Aorta (tissue), 5 donors: ENCODE measurements at regions not wholly inside any gene's neighbourhood (a gene's known extent, or its start where the extent isn't known, plus 50 kb on each side); places are given as distances from the start of the nearest gene placed in this dataset.

Experiments
- ATAC-seq: fragments of 200-7000 bp; cut with Tn5 transposase; one replicate; pipeline ENCODE4 v1.9.1; 2022; ENCODE audit warnings: moderate library complexity; ENCODE audit not compliant: low FRiP score
- DNase-seq, 2 donors: peaks; one replicate each; pipeline ENCODE4 v3.0.0-alpha.2; 2020
- H3K27ac ChIP-seq, 2 donors: one replicate each; pipeline ENCODE4 v1.5.1; 2013; ENCODE audit warnings: low read length in 2 of 2, mild to moderate bottlenecking in 2 of 2, moderate library complexity in 2 of 2, control low read depth in 1 of 2, inconsistent platforms in 1 of 2, low read depth in 1 of 2
- H3K27me3 ChIP-seq, 2 donors: one replicate each; pipeline ENCODE4 v1.6.1; 2013; ENCODE audit warnings: control low read depth in 1 of 2, low read length in 1 of 2, mild to moderate bottlenecking in 1 of 2, moderate library complexity in 1 of 2; ENCODE audit not compliant: insufficient read depth in 2 of 2, control insufficient read depth in 1 of 2
- H3K36me3 ChIP-seq, 2 donors: one replicate each; pipeline ENCODE4 v1.6.1; 2013; ENCODE audit warnings: control low read depth in 1 of 2, low read length in 1 of 2, mild to moderate bottlenecking in 1 of 2; ENCODE audit not compliant: insufficient read depth in 2 of 2, control insufficient read depth in 1 of 2
- H3K4me1 ChIP-seq, 2 donors: one replicate each; pipeline ENCODE4 v1.6.1; 2013; ENCODE audit warnings: low read length in 2 of 2, control low read depth in 1 of 2, mild to moderate bottlenecking in 1 of 2, moderate library complexity in 1 of 2; ENCODE audit not compliant: insufficient read depth in 2 of 2, control insufficient read depth in 1 of 2
- H3K4me3 ChIP-seq, 2 donors: one replicate each; pipeline ENCODE4 v1.5.1; 2013; ENCODE audit warnings: low read length in 2 of 2, control low read depth in 1 of 2, mild to moderate bottlenecking in 1 of 2
- H3K9me3 ChIP-seq: one replicate; pipeline ENCODE4 v1.6.1; 2013; ENCODE audit warnings: mild to moderate bottlenecking, low read length; ENCODE audit not compliant: control insufficient read depth
- WGBS, 2 donors: extraction: QIAGEN DNeasy Blood & Tissue Kit; methylation state at CpG; one replicate each; pipeline ENCODE4 v1.1.7; 2013; 5-methylcytosine and 5-hydroxymethylcytosine counted together
- intact Hi-C, 2 donors: fragments of 100-400 bp; cut with DNase I; formaldehyde crosslinking; loops; one replicate each; pipeline versions ENCODE4 v1.14.2 to v1.15.0; 2022
- donor health status: healthy with polysubstance abuse.
- donor health status: Bipolar disorder and iron deficiency.
- donor health status: DM: no; HTN: no; CAD: no.
- donor health status: DM: no; HTN: no; CAD: no.
- donor health status: DM: yes; HTN: yes; CAD: no.

- intact Hi-C loops, result no loop called here
- DNase-seq, result no peak
- Histone ChIP-seq H3K27me3 (peaks cover 0 to 2% of the 10 kb centered on the region in 2 donors), H3K27ac (no peak overlapping the region), H3K36me3 (no peaks in the 10 kb centered on the region), H3K4me3 (no peak overlapping the region), H3K9me3 (peaks cover 2% of the 10 kb centered on the region), H3K4me1 (no peaks in the 10 kb centered on the region)
- no peak for ATAC-seq
Measured at GRCh38 chr15:53224371-53224770, 434.2 kb upstream of the ONECUT1 start.

- DNase-seq (no peak), ATAC-seq (no peak)
- no peak overlapping the region for H3K4me3 ChIP-seq
- H3K27me3 ChIP-seq, result peaks cover 0 to 2% of the 10 kb centered on the region in 2 donors
- WGBS, 2 donors, result 85 to 90% methylated on average over 1 of the region's 1 CpG
- intact Hi-C loops, result no loop called here
- peaks cover 2% of the 10 kb centered on the region for H3K9me3 ChIP-seq
- H3K27ac ChIP-seq, result no peak overlapping the region
- H3K4me1 ChIP-seq, result no peaks in the 10 kb centered on the region
- H3K36me3 ChIP-seq, result no peaks in the 10 kb centered on the region
Measured at GRCh38 chr15:53223815-53224214, 433.7 kb upstream of the ONECUT1 start.

GRCh38 chr15:53218666-53219580 is 428.8 kb upstream of the ONECUT1 start:
- Histone ChIP-seq H3K36me3 (no peaks in the 10 kb centered on the region), H3K4me1 (no peaks in the 10 kb centered on the region), H3K27me3 (peaks cover 0 to 2% of the 10 kb centered on the region in 2 donors), H3K9me3 (peaks cover 2% of the 10 kb centered on the region), H3K4me3 (no peak overlapping the region), H3K27ac (no peak overlapping the region)
- ATAC-seq (no peak), DNase-seq (no peak)
- 72 to 75% methylated on average over 7 of the region's 7 CpGs for WGBS, 2 donors
- intact Hi-C loops, result no loop called here

- intact Hi-C loops, result no loop called here
- 62 to 69% methylated on average over 3 of the region's 3 CpGs for WGBS, 2 donors
- no peak overlapping the region for H3K4me3 ChIP-seq
- ATAC-seq, result no peak
- no peaks in the 10 kb centered on the region for H3K36me3 ChIP-seq
- no peaks in the 10 kb centered on the region for H3K9me3 ChIP-seq
- no peak for DNase-seq
- H3K27ac ChIP-seq, result no peak overlapping the region
- H3K27me3 ChIP-seq, result no peaks in the 10 kb centered on the region
- H3K4me1 ChIP-seq, result no peaks in the 10 kb centered on the region
Measured at GRCh38 chr15:53216036-53216435, 425.9 kb upstream of the ONECUT1 start.

GRCh38 chr15:53213336-53213735 is 423.2 kb upstream of the ONECUT1 start:
- no peaks in the 10 kb centered on the region for H3K36me3 ChIP-seq
- DNase-seq (no peak), ATAC-seq (no peak)
- no peaks in the 10 kb centered on the region for H3K27me3 ChIP-seq
- no peak overlapping the region for H3K4me3 ChIP-seq
- intact Hi-C loops, result no loop called here
- H3K9me3 ChIP-seq, result no peaks in the 10 kb centered on the region
- no peaks in the 10 kb centered on the region for H3K4me1 ChIP-seq
- no peak overlapping the region for H3K27ac ChIP-seq

- H3K36me3 ChIP-seq, result no peaks in the 10 kb centered on the region
- H3K27ac ChIP-seq, result no peak overlapping the region
- WGBS, 2 donors, result 64 to 67% methylated on average over 4 of the region's 4 CpGs
- no peaks in the 10 kb centered on the region for H3K27me3 ChIP-seq
- no peaks in the 10 kb centered on the region for H3K4me1 ChIP-seq
- intact Hi-C loops, result no loop called here
- DNase-seq (no peak), ATAC-seq (no peak)
- H3K4me3 ChIP-seq, result no peak overlapping the region
- no peaks in the 10 kb centered on the region for H3K9me3 ChIP-seq
Measured at GRCh38 chr15:53212785-53213184, 422.6 kb upstream of the ONECUT1 start.

- H3K27ac ChIP-seq, result no peak overlapping the region
- ATAC-seq, result no peak
- DNase-seq, result no peak
- peaks cover 3% of the 10 kb centered on the region for H3K9me3 ChIP-seq
- intact Hi-C loops, result no loop called here
- H3K27me3 ChIP-seq, result no peaks in the 10 kb centered on the region
- 51 to 60% methylated on average over 3 of the region's 3 CpGs for WGBS, 2 donors
- H3K36me3 ChIP-seq, result no peaks in the 10 kb centered on the region
- H3K4me1 ChIP-seq, result no peaks in the 10 kb centered on the region
- no peak overlapping the region for H3K4me3 ChIP-seq
Measured at GRCh38 chr15:53210653-53211052, 420.5 kb upstream of the ONECUT1 start.

- Histone ChIP-seq H3K27ac (no peak overlapping the region), H3K4me1 (no peaks in the 10 kb centered on the region), H3K9me3 (peaks cover 3% of the 10 kb centered on the region), H3K36me3 (no peaks in the 10 kb centered on the region), H3K27me3 (no peaks in the 10 kb centered on the region), H3K4me3 (no peak overlapping the region)
- no peak for DNase-seq
- 82 to 85% methylated on average over 9 of the region's 9 CpGs for WGBS, 2 donors
- intact Hi-C loops, result no loop called here
- ATAC-seq, result no peak
Measured at GRCh38 chr15:53209396-53210042, 419.4 kb upstream of the ONECUT1 start.

- Histone ChIP-seq H3K27ac (no peak overlapping the region), H3K36me3 (no peaks in the 10 kb centered on the region), H3K4me3 (no peak overlapping the region), H3K27me3 (no peaks in the 10 kb centered on the region), H3K4me1 (no peaks in the 10 kb centered on the region), H3K9me3 (peaks cover 3% of the 10 kb centered on the region)
- WGBS, 2 donors, result 52 to 67% methylated on average over 4 of the region's 4 CpGs
- intact Hi-C loops, result no loop called here
- ATAC-seq (no peak), DNase-seq (no peak)
Measured at GRCh38 chr15:53208751-53209150, 418.6 kb upstream of the ONECUT1 start.
